IMR-90 (cell line): ENCODE measurements at regions not wholly inside any gene's neighbourhood (a gene's known extent, or its start where the extent isn't known, plus 50 kb on each side); places are given as distances from the start of the nearest gene placed in this dataset.

Experiments used
- ATAC-seq: fragments of 200-7000 bp; cut with Tn5 transposase; 2 replicates; pipeline ENCODE4 v1.9.1; 2020; ENCODE audit warnings: low read depth, mild to moderate bottlenecking, moderate library complexity
- BruUV-seq: library from RNA; stranded (reverse); fragments of 400-500 nt; replicated peaks from 2 replicates; lab custom pipeline; 2021; lab: Mats Ljungman, UMichigan
- CTCF ChIA-PET: fragments of 300-600 bp; formaldehyde crosslinking; extraction: SDS; loops from one replicate; lab custom pipeline; 2021; ENCODE audit warnings: antibody characterized with exemption; lab: Yijun Ruan, JAX
- POLR2A ChIA-PET: fragments of 300-600 bp; sonication (Branson Sonifier 250); formaldehyde crosslinking; loops from one replicate; lab custom pipeline; 2022; ENCODE audit warnings: antibody characterized with exemption; ENCODE audit not compliant: unreplicated experiment; lab: Charles Lee
- DNase-seq: peaks from one replicate; pipeline ENCODE4 v3.0.0; 2013
- H2AFZ ChIP-seq: replicated peaks from 2 replicates; pipeline ENCODE3; 2013; ENCODE audit warnings: low read length, mild to moderate bottlenecking; ENCODE audit not compliant: poor library complexity
- H2AK5ac ChIP-seq: 2 replicates; pipeline ENCODE4 v1.6.1; 2013; ENCODE audit warnings: low read depth, low read length, inconsistent platforms
- H2AK9ac ChIP-seq: replicated peaks from 2 replicates; pipeline ENCODE3; 2013; ENCODE audit warnings: mild to moderate bottlenecking, low read depth, low read length, moderate library complexity; ENCODE audit not compliant: poor library complexity
- H2BK120ac ChIP-seq: 2 replicates; pipeline ENCODE4 v1.6.1; 2013; ENCODE audit warnings: low read depth, low read length, inconsistent platforms
- H2BK15ac ChIP-seq: 3 replicates; pipeline ENCODE4 v1.6.1; 2013; ENCODE audit warnings: low read depth, low read length, inconsistent platforms
- H2BK20ac ChIP-seq: 2 replicates; pipeline ENCODE4 v1.6.1; 2013; ENCODE audit warnings: low read depth, mild to moderate bottlenecking, inconsistent platforms, low read length, moderate library complexity
- H2BK5ac ChIP-seq: 2 replicates; pipeline ENCODE4 v1.6.1; 2013; ENCODE audit warnings: mild to moderate bottlenecking, low read depth, low read length, inconsistent platforms; ENCODE audit not compliant: poor library complexity, severe bottlenecking
- H3K14ac ChIP-seq: replicated peaks from 2 replicates; pipeline ENCODE4 v1.6.1; 2013; ENCODE audit warnings: low read depth, low read length, inconsistent platforms
- H3K18ac ChIP-seq: 2 replicates; pipeline ENCODE4 v1.6.1; 2013; ENCODE audit warnings: low read depth, low read length, control low read depth
- H3K23ac ChIP-seq: 2 replicates; pipeline ENCODE4 v1.6.1; 2013; ENCODE audit warnings: low read depth, low read length, inconsistent platforms
- H3K27ac ChIP-seq: 2 replicates; pipeline ENCODE4 v1.5.1; 2013; ENCODE audit warnings: mild to moderate bottlenecking, control low read depth, low read length; ENCODE audit not compliant: insufficient read depth
- H3K27me3 ChIP-seq: 2 replicates; pipeline ENCODE4 v1.6.1; 2013; ENCODE audit warnings: low read length; ENCODE audit not compliant: control insufficient read depth, insufficient read depth
- H3K36me3 ChIP-seq: 2 replicates; pipeline ENCODE4 v1.6.1; 2013; ENCODE audit warnings: low read length, mixed read lengths; ENCODE audit not compliant: control insufficient read depth, insufficient read depth
- H3K4ac ChIP-seq: 2 replicates; pipeline ENCODE4 v1.6.1; 2013; ENCODE audit warnings: low read depth, low read length, inconsistent platforms
- H3K4me1 ChIP-seq: 2 replicates; pipeline ENCODE4 v1.6.1; 2013; ENCODE audit warnings: low read length, mixed read lengths; ENCODE audit not compliant: control insufficient read depth, insufficient read depth
- H3K4me2 ChIP-seq: 2 replicates; pipeline ENCODE4 v1.6.1; 2013; ENCODE audit warnings: low read depth, mild to moderate bottlenecking, control low read depth, low read length, moderate library complexity
- H3K4me3 ChIP-seq: 2 replicates; pipeline ENCODE4 v1.5.1; 2013; ENCODE audit warnings: low read depth, mild to moderate bottlenecking, control low read depth, low read length, moderate library complexity; ENCODE audit not compliant: insufficient read depth
- H3K56ac ChIP-seq: 2 replicates; pipeline ENCODE4 v1.6.1; 2013; ENCODE audit warnings: low read length, inconsistent platforms; ENCODE audit not compliant: insufficient read depth; ENCODE audit errors: extremely low read depth
- H3K79me1 ChIP-seq, 2 experiments: 2 replicates each; pipeline ENCODE4 v1.6.1; 2013; ENCODE audit warnings: low read length in 2 of 2, inconsistent platforms in 1 of 2, low read depth in 1 of 2
- H3K9ac ChIP-seq: 2 replicates; pipeline ENCODE4 v1.6.1; 2013; ENCODE audit warnings: low read depth, low read length, control low read depth
- H3K9me1 ChIP-seq: 2 replicates; pipeline ENCODE4 v1.6.1; 2013; ENCODE audit warnings: low read length, inconsistent platforms; ENCODE audit not compliant: insufficient read depth
- H3K9me3 ChIP-seq: 2 replicates; pipeline ENCODE4 v1.6.1; 2013; ENCODE audit warnings: low read length; ENCODE audit not compliant: control insufficient read depth, insufficient read depth
- H4K20me1 ChIP-seq: 2 replicates; pipeline ENCODE4 v1.6.1; 2013; ENCODE audit warnings: low read length, inconsistent platforms; ENCODE audit not compliant: insufficient read depth
- H4K5ac ChIP-seq: 2 replicates; pipeline ENCODE4 v1.6.1; 2013; ENCODE audit warnings: mild to moderate bottlenecking, low read depth, low read length, control low read depth
- H4K8ac ChIP-seq, 2 experiments: 2 replicates each; pipeline ENCODE4 v1.6.1; 2013; ENCODE audit warnings: low read depth in 2 of 2, low read length in 2 of 2, control low read depth in 1 of 2, inconsistent platforms in 1 of 2
- H4K91ac ChIP-seq: 2 replicates; pipeline ENCODE4 v1.6.1; 2013; ENCODE audit warnings: low read depth, low read length, inconsistent platforms; ENCODE audit not compliant: insufficient read depth
- BHLHE40 ChIP-seq: fragments of 150-350 bp; IDR thresholded peaks from 2 replicates; pipeline ENCODE4 v1.6.1; 2016; ENCODE audit warnings: mild to moderate bottlenecking, low read depth, low read length
- CEBPB ChIP-seq: IDR thresholded peaks from 2 replicates; pipeline ENCODE4 v1.6.1; 2012; ENCODE audit warnings: low read depth, low read length, improper control_type of control experiment
- CHD1 ChIP-seq: IDR thresholded peaks from 2 replicates; pipeline ENCODE4 v1.6.1; 2012; ENCODE audit warnings: low read depth, low read length, improper control_type of control experiment
- FOS ChIP-seq: fragments of 150-350 bp; IDR thresholded peaks from 2 replicates; pipeline ENCODE4 v1.6.1; 2016; ENCODE audit warnings: low read depth, low read length
- MAFK ChIP-seq: IDR thresholded peaks from 2 replicates; pipeline ENCODE4 v1.6.1; 2012; ENCODE audit warnings: low read depth, low read length, improper control_type of control experiment
- MAZ ChIP-seq: IDR thresholded peaks from 2 replicates; pipeline ENCODE4 v1.6.1; 2012; ENCODE audit warnings: low read depth, mild to moderate bottlenecking, low read length, improper control_type of control experiment, moderate library complexity, borderline replicate concordance
- MXI1 ChIP-seq: IDR thresholded peaks from 2 replicates; pipeline ENCODE4 v1.6.1; 2012; ENCODE audit warnings: low read depth, mild to moderate bottlenecking, low read length, moderate library complexity, borderline replicate concordance
- NFE2L2 ChIP-seq: fragments of 150-350 bp; IDR thresholded peaks from 2 replicates; pipeline ENCODE4 v1.6.1; 2016; ENCODE audit warnings: low read depth, mild to moderate bottlenecking, low read length
- POLR2A ChIP-seq: IDR thresholded peaks from 2 replicates; pipeline ENCODE4 v1.6.1; 2012; ENCODE audit warnings: mild to moderate bottlenecking, low read depth, low read length
- RAD21 ChIP-seq: IDR thresholded peaks from 2 replicates; pipeline ENCODE4 v1.6.1; 2012; ENCODE audit warnings: low read length, improper control_type of control experiment
- RCOR1 ChIP-seq: IDR thresholded peaks from 2 replicates; pipeline ENCODE4 v1.6.1; 2012; ENCODE audit warnings: mild to moderate bottlenecking, low read length, improper control_type of control experiment; ENCODE audit not compliant: insufficient replicate concordance
- RFX5 ChIP-seq: IDR thresholded peaks from 2 replicates; pipeline ENCODE4 v1.8.0; 2012; ENCODE audit warnings: low read depth, mild to moderate bottlenecking, low read length, moderate library complexity
- SMC3 ChIP-seq: fragments of 150-350 bp; IDR thresholded peaks from 2 replicates; pipeline ENCODE4 v1.6.1; 2016; ENCODE audit warnings: low read depth, mild to moderate bottlenecking, antibody characterized with exemption, low read length, moderate library complexity
- WGBS, 2 experiments: methylation state at CpG; one replicate each; pipeline versions ENCODE4 v1.1.5 to v1.1.7; 2013; ENCODE audit warnings: missing lambda C conversion rate in 2 of 2; ENCODE audit not compliant: insufficient read length in 1 of 2; ENCODE audit errors: extremely low coverage in 2 of 2; 5-methylcytosine and 5-hydroxymethylcytosine counted together
- dilution Hi-C: fragments of 300-500 bp; cut with HindIII; formaldehyde crosslinking; loops from one replicate; pipeline ENCODE4 v1.14.3; 2018; ENCODE audit warnings: low sequenced_read_pairs; ENCODE audit not compliant: unreplicated experiment
- in situ Hi-C: fragments of 300-500 bp; cut with MboI; formaldehyde crosslinking; loops from 3 replicates; pipeline ENCODE4 v1.14.3; 2019; ENCODE audit warnings: low sequenced_read_pairs, inconsistent platforms, mixed read lengths
- intact Hi-C: fragments of 100-400 bp; cut with micrococcal nuclease; formaldehyde crosslinking; loops from 2 replicates; pipeline ENCODE4 v1.10.0; 2022
- TF ChIP-seq, protein P1 (sequence below): conservative IDR thresholded peaks from 2 replicates; pipeline ENCODE4 v1.5.1; 2012; ENCODE audit warnings: mild to moderate bottlenecking, low read depth, low read length, improper control_type of control experiment
- TF ChIP-seq, protein P2 (sequence below): fragments of 150-350 bp; IDR thresholded peaks from 2 replicates; pipeline ENCODE4 v1.6.1; 2016; ENCODE audit warnings: low read depth, mild to moderate bottlenecking, low read length, moderate library complexity, borderline replicate concordance
- TF ChIP-seq, protein P3 (sequence below): fragments of 150-350 bp; IDR thresholded peaks from 2 replicates; pipeline ENCODE4 v1.6.1; 2017; ENCODE audit warnings: mild to moderate bottlenecking, antibody characterized with exemption, low read length, low read depth

DNA sequence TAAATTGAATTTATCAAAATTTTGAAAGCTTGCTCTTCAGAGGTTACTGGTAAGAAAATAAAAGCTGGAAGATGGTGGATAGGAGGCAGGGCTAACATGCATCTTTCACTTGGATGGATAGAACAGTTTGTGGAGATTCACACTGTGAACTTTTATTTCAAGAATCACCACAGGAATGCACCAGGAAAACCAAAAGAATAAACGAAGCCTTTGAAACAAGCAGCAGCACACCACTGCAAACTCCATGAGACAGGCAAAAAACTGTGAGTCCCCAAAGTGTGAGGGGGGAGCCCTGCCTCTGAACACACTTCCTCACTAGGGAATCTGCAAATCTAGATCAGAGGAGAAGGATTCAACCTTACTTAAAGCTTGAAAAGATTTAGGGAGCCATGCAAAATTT is 122.2 kb downstream of the RTP4 start:
- ChIA-PET CTCF (no interaction called here), POLR2A (interaction anchor here (0.6 kb wide), 1 partner anchor 18 kb away, joined by 3 read pairs; no protein-coding TSS in a partner anchor)
- Histone ChIP-seq H3K27ac (no peak overlapping the region), H2BK20ac (no peak overlapping the region), H2AFZ (no peak overlapping the region), H2BK15ac (no peak overlapping the region), H2AK9ac (no peak overlapping the region), H4K91ac (no peak overlapping the region), H3K14ac (no peak overlapping the region), H3K27me3 (no peaks in the 10 kb centered on the region), H4K5ac (no peak overlapping the region), H3K23ac (no peak overlapping the region), H2BK5ac (no peak overlapping the region), H4K8ac (no peak overlapping the region), H3K18ac (no peak overlapping the region), H3K56ac (no peak overlapping the region), H3K36me3 (no peaks in the 10 kb centered on the region), H3K4ac (no peak overlapping the region), H2BK120ac (no peak overlapping the region), H3K4me1 (no peaks in the 10 kb centered on the region), H3K9ac (no peak overlapping the region), H3K4me2 (no peak overlapping the region), H3K9me1 (no peaks in the 10 kb centered on the region), H3K4me3 (no peak overlapping the region), H3K9me3 (peaks cover 4% of the 10 kb centered on the region; the same call in 1 of the 2 replicates), H2AK5ac (no peak overlapping the region), H4K20me1 (no peaks in the 10 kb centered on the region), H3K79me1 (no peaks in the 10 kb centered on the region)
- dilution Hi-C loops = no loop called here
- WGBS, 2 experiments = no CpG with 5 or more reads among the region's 1 CpG
- BruUV-seq = no TSS peak
- no peak for DNase-seq
- no peak for ATAC-seq
- no peak for TF ChIP-seq CHD1
- TF ChIP-seq CEBPB = no peak
- TF ChIP-seq, protein P1, sequence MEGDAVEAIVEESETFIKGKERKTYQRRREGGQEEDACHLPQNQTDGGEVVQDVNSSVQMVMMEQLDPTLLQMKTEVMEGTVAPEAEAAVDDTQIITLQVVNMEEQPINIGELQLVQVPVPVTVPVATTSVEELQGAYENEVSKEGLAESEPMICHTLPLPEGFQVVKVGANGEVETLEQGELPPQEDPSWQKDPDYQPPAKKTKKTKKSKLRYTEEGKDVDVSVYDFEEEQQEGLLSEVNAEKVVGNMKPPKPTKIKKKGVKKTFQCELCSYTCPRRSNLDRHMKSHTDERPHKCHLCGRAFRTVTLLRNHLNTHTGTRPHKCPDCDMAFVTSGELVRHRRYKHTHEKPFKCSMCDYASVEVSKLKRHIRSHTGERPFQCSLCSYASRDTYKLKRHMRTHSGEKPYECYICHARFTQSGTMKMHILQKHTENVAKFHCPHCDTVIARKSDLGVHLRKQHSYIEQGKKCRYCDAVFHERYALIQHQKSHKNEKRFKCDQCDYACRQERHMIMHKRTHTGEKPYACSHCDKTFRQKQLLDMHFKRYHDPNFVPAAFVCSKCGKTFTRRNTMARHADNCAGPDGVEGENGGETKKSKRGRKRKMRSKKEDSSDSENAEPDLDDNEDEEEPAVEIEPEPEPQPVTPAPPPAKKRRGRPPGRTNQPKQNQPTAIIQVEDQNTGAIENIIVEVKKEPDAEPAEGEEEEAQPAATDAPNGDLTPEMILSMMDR = no peak
- TF ChIP-seq NFE2L2 = no peak
- no peak for TF ChIP-seq POLR2A
- TF ChIP-seq, protein P2, sequence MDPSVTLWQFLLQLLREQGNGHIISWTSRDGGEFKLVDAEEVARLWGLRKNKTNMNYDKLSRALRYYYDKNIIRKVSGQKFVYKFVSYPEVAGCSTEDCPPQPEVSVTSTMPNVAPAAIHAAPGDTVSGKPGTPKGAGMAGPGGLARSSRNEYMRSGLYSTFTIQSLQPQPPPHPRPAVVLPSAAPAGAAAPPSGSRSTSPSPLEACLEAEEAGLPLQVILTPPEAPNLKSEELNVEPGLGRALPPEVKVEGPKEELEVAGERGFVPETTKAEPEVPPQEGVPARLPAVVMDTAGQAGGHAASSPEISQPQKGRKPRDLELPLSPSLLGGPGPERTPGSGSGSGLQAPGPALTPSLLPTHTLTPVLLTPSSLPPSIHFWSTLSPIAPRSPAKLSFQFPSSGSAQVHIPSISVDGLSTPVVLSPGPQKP = no peak
- TF ChIP-seq RCOR1 = no peak
- TF ChIP-seq BHLHE40 = no peak
- TF ChIP-seq RFX5 = no peak
- TF ChIP-seq MAZ = no peak
- TF ChIP-seq MXI1 = no peak
- no peak for TF ChIP-seq SMC3
- TF ChIP-seq RAD21 = no peak
- TF ChIP-seq, protein P3, sequence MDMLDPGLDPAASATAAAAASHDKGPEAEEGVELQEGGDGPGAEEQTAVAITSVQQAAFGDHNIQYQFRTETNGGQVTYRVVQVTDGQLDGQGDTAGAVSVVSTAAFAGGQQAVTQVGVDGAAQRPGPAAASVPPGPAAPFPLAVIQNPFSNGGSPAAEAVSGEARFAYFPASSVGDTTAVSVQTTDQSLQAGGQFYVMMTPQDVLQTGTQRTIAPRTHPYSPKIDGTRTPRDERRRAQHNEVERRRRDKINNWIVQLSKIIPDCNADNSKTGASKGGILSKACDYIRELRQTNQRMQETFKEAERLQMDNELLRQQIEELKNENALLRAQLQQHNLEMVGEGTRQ = no peak
- no peak for TF ChIP-seq FOS
- no peak for TF ChIP-seq MAFK
- in situ Hi-C loops = no loop called here
- intact Hi-C loops = no loop called here
